Endothelial cell of umbilical vein (primary cell): ENCODE measurements at regions not wholly inside any gene's neighbourhood (a gene's known extent, or its start where the extent isn't known, plus 50 kb on each side); places are given as distances from the start of the nearest gene placed in this dataset.

Experiments
- CTCF ChIP-seq, 2 donors: IDR thresholded peaks; 1 replicate in 1 of 2; 2 replicates in 1 of 2; pipeline ENCODE4 v1.5.1; 2011; ENCODE audit warnings: low read length in 2 of 2, mild to moderate bottlenecking in 2 of 2, moderate library complexity in 2 of 2, control low read depth in 1 of 2, inconsistent platforms in 1 of 2, low read depth in 1 of 2; ENCODE audit not compliant: insufficient read depth in 1 of 2; ENCODE audit errors: extremely low read depth in 1 of 2
- EZH2 ChIP-seq: IDR thresholded peaks from 2 replicates; pipeline ENCODE4 v1.6.1; 2012; ENCODE audit warnings: borderline replicate concordance, low read depth, mild to moderate bottlenecking, moderate library complexity, low read length, inconsistent platforms; ENCODE audit not compliant: severe bottlenecking
- FOS ChIP-seq: IDR thresholded peaks from 2 replicates; pipeline ENCODE4 v1.6.1; 2011; ENCODE audit warnings: mild to moderate bottlenecking, low read length, moderate library complexity, borderline replicate concordance; ENCODE audit not compliant: insufficient read depth
- GATA2 ChIP-seq: IDR thresholded peaks from 2 replicates; pipeline ENCODE4 v1.7.0; 2011; ENCODE audit warnings: low read depth, mild to moderate bottlenecking, moderate library complexity, mixed read lengths, low read length; ENCODE audit not compliant: insufficient read length, insufficient read depth
- JUN ChIP-seq: IDR thresholded peaks from 2 replicates; pipeline ENCODE4 v1.6.1; 2011; ENCODE audit warnings: borderline replicate concordance, low read depth; ENCODE audit not compliant: insufficient read length, insufficient read depth
- MAX ChIP-seq: IDR thresholded peaks from 2 replicates; pipeline ENCODE4 v1.6.1; 2011; ENCODE audit not compliant: insufficient read depth, insufficient read length
- MYC ChIP-seq: IDR thresholded peaks from one replicate; pipeline ENCODE4 v1.6.1; 2011; ENCODE audit warnings: mild to moderate bottlenecking, low read depth, low read length
- POLR2A ChIP-seq: IDR thresholded peaks from 2 replicates; pipeline ENCODE4 v1.6.1; 2012; ENCODE audit warnings: low read depth, mild to moderate bottlenecking, control low read depth, low read length
- POLR2AphosphoS5 ChIP-seq: IDR thresholded peaks from 2 replicates; pipeline ENCODE4 v1.6.1; 2012; ENCODE audit warnings: low read depth, mild to moderate bottlenecking, control low read depth, low read length, moderate library complexity; ENCODE audit not compliant: insufficient read depth

- TF ChIP-seq MAX: no peak
- TF ChIP-seq CTCF (IDR thresholded peaks at IDR 0.05; ENCODE audit: extremely low read depth in 1 of 2, insufficient read depth in 1 of 2, low read depth in 1 of 2, low read length in 2 of 2): no peak
- no peak for TF ChIP-seq POLR2AphosphoS5
- no peak for TF ChIP-seq POLR2A
- no peak for TF ChIP-seq MYC
- no peak for TF ChIP-seq EZH2
- TF ChIP-seq FOS: no peak
- no peak for TF ChIP-seq JUN
- no peak for TF ChIP-seq GATA2
Observed at GRCh38 chr1:25080294-25081209, 150.5 kb upstream of the RUNX3 start.
